ENCODE measurements at regions not wholly inside any gene's neighbourhood (a gene's known extent, or its start where the extent isn't known, plus 50 kb on each side); places are given as distances from the start of the nearest gene placed in this dataset.

DNA sequence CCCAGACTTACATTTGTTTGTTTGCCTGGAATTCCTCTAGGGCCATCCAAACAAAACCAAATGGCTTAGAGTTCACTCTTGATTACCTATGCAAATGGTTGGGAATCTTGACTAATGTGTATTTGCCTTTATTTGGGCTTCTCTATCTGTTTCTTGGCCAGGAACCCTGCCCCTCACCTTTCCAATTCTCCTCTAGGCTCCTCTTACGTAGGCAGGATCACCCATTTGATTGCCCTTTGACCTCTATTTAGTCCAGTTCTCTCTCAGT is 123.0 kb upstream of the DYRK2 start:
- FAIRE-seq = no peak
- 53% methylated on average over 1 of the region's 1 CpG for WGBS (ENCODE audit: insufficient coverage, insufficient replicate concordance, low lambda C conversion rate, missing lambda C conversion rate)

More for the DNA sequence above, 123.0 kb upstream of the DYRK2 start:
- H4K20me1 ChIP-seq (ENCODE audit: control insufficient read depth, insufficient read depth) = no peaks in the 10 kb centered on the region
- intact Hi-C loops (cut with micrococcal nuclease; ENCODE audit: unreplicated experiment) = no loop called here
- H2AFZ ChIP-seq (ENCODE audit: control insufficient read depth, low read depth, low read length) = no peak overlapping the region
- RAD21 ChIA-PET (ENCODE audit: unreplicated experiment) = no interaction called here
- H3K27me3 ChIP-seq (replicated peaks in 1 of 2; ENCODE audit: control insufficient read depth in 2 of 2, insufficient read depth in 2 of 2, low read length in 1 of 2) = no peaks in the 10 kb centered on the region; a peak in 1 of 4 replicates
- H3K4me3 ChIP-seq = no peak overlapping the region
- H3K9me3 ChIP-seq (replicated peaks; ENCODE audit: control insufficient read depth, insufficient read depth, low read length) = no peaks in the 10 kb centered on the region
- TF ChIP-seq, protein P1, sequence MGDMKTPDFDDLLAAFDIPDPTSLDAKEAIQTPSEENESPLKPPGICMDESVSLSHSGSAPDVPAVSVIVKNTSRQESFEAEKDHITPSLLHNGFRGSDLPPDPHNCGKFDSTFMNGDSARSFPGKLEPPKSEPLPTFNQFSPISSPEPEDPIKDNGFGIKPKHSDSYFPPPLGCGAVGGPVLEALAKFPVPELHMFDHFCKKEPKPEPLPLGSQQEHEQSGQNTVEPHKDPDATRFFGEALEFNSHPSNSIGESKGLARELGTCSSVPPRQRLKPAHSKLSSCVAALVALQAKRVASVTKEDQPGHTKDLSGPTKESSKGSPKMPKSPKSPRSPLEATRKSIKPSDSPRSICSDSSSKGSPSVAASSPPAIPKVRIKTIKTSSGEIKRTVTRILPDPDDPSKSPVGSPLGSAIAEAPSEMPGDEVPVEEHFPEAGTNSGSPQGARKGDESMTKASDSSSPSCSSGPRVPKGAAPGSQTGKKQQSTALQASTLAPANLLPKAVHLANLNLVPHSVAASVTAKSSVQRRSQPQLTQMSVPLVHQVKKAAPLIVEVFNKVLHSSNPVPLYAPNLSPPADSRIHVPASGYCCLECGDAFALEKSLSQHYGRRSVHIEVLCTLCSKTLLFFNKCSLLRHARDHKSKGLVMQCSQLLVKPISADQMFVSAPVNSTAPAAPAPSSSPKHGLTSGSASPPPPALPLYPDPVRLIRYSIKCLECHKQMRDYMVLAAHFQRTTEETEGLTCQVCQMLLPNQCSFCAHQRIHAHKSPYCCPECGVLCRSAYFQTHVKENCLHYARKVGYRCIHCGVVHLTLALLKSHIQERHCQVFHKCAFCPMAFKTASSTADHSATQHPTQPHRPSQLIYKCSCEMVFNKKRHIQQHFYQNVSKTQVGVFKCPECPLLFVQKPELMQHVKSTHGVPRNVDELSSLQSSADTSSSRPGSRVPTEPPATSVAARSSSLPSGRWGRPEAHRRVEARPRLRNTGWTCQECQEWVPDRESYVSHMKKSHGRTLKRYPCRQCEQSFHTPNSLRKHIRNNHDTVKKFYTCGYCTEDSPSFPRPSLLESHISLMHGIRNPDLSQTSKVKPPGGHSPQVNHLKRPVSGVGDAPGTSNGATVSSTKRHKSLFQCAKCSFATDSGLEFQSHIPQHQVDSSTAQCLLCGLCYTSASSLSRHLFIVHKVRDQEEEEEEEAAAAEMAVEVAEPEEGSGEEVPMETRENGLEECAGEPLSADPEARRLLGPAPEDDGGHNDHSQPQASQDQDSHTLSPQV (IDR thresholded peaks at IDR 0.05) = no peak
- TF ChIP-seq CEBPB (IDR thresholded peaks at IDR 0.05; ENCODE audit: borderline replicate concordance in 1 of 2, low read depth in 2 of 2, low read length in 2 of 2) (no peak), NR2C2 (IDR thresholded peaks at IDR 0.05; ENCODE audit: borderline replicate concordance, control insufficient read depth, insufficient read length, low read depth) (no peak), NFYA (IDR thresholded peaks at IDR 0.05; ENCODE audit: borderline replicate concordance, low read depth, low read length) (no peak), SIN3A (IDR thresholded peaks at IDR 0.05; ENCODE audit: low read depth, low read length) (no peak), YBX1 (IDR thresholded peaks at IDR 0.05) (no peak), PAX8 (IDR thresholded peaks at IDR 0.05) (no peak)
- TF ChIP-seq, protein P2, sequence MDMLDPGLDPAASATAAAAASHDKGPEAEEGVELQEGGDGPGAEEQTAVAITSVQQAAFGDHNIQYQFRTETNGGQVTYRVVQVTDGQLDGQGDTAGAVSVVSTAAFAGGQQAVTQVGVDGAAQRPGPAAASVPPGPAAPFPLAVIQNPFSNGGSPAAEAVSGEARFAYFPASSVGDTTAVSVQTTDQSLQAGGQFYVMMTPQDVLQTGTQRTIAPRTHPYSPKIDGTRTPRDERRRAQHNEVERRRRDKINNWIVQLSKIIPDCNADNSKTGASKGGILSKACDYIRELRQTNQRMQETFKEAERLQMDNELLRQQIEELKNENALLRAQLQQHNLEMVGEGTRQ (IDR thresholded peaks at IDR 0.05; ENCODE audit: borderline replicate concordance, low read depth, low read length) = no peak
- POLR2A ChIA-PET = no interaction called here
- SMC1A ChIA-PET (ENCODE audit: uncharacterized antibody, unreplicated experiment) = interaction anchor here (0.9 kb wide), 1 partner anchor 418 kb away, joined by 3 read pairs; no protein-coding TSS in a partner anchor
- H3K4me1 ChIP-seq (ENCODE audit: control insufficient read depth, insufficient read depth, low read length) = no peaks in the 10 kb centered on the region
- H3K36me3 ChIP-seq (ENCODE audit: control insufficient read depth in 2 of 2, insufficient read depth in 2 of 2, low read length in 1 of 2) = no peaks in the 10 kb centered on the region
- CTCF ChIA-PET = no interaction called here
- no peak for ATAC-seq
- H3K4me2 ChIP-seq (ENCODE audit: control insufficient read depth, insufficient read depth) = no peak overlapping the region
- no peaks in the 10 kb centered on the region for H3K79me2 ChIP-seq (ENCODE audit: control insufficient read depth, insufficient read depth, low read length)
- no TSS peak for BruUV-seq (replicated peaks)
- H3K27ac ChIP-seq (ENCODE audit: control insufficient read depth, insufficient read depth) = no peak overlapping the region
- H3K9ac ChIP-seq (ENCODE audit: control insufficient read depth, insufficient read depth, low read length) = no peak overlapping the region
- in situ Hi-C loops (cut with MboI) = no loop called here
- no peak for DNase-seq (ENCODE audit: low read depth, low spot score)

All from GM12878 (cell line).